Astrocyte (in vitro differentiated cells and primary cell): ENCODE measurements at regions not wholly inside any gene's neighbourhood (a gene's known extent, or its start where the extent isn't known, plus 50 kb on each side); places are given as distances from the start of the nearest gene placed in this dataset.
"Not testable (repeated sequence)": the region's sequence is repeated elsewhere in the genome, so short reads cannot be mapped to it uniquely, and the experiment has no call there.

ENCODE experiments used
- EZH2 ChIP-seq: IDR thresholded peaks from 2 replicates; pipeline ENCODE4 v1.6.1; 2012; ENCODE audit warnings: mild to moderate bottlenecking, low read length, inconsistent platforms; ENCODE audit not compliant: insufficient read depth
- TF ChIP-seq, protein P1 (sequence below): IDR thresholded peaks from 2 replicates; pipeline ENCODE4 v1.5.1; 2011; ENCODE audit warnings: low read depth, mild to moderate bottlenecking, inconsistent platforms, low read length, moderate library complexity; ENCODE audit not compliant: insufficient read depth

DNA sequence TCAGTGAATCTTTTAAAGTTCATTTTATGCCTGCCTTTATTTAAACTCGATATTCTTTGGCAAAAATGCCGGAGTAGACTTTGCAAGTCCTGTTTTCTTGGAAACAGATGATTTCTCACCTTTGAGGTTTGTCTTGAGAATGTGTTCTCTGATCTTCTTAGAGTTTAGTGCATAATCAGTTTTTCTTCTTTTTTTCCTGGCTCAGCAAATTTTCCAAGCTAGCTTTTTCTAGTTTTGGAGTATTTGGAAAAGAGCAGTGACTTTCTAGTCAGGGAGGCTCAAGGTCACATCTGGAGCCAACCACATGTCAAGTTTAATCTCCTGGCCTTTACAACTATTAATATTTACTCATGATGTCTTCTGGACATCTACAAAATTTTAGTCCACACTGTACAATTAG, 403.2 kb upstream of the FRG2C start:
- TF ChIP-seq, protein P1, sequence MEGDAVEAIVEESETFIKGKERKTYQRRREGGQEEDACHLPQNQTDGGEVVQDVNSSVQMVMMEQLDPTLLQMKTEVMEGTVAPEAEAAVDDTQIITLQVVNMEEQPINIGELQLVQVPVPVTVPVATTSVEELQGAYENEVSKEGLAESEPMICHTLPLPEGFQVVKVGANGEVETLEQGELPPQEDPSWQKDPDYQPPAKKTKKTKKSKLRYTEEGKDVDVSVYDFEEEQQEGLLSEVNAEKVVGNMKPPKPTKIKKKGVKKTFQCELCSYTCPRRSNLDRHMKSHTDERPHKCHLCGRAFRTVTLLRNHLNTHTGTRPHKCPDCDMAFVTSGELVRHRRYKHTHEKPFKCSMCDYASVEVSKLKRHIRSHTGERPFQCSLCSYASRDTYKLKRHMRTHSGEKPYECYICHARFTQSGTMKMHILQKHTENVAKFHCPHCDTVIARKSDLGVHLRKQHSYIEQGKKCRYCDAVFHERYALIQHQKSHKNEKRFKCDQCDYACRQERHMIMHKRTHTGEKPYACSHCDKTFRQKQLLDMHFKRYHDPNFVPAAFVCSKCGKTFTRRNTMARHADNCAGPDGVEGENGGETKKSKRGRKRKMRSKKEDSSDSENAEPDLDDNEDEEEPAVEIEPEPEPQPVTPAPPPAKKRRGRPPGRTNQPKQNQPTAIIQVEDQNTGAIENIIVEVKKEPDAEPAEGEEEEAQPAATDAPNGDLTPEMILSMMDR: not testable (repeated sequence)
- TF ChIP-seq EZH2: not testable (repeated sequence)
